ENCODE measurements at regions not wholly inside any gene's neighbourhood (a gene's known extent, or its start where the extent isn't known, plus 50 kb on each side); places are given as distances from the start of the nearest gene placed in this dataset.

DNA sequence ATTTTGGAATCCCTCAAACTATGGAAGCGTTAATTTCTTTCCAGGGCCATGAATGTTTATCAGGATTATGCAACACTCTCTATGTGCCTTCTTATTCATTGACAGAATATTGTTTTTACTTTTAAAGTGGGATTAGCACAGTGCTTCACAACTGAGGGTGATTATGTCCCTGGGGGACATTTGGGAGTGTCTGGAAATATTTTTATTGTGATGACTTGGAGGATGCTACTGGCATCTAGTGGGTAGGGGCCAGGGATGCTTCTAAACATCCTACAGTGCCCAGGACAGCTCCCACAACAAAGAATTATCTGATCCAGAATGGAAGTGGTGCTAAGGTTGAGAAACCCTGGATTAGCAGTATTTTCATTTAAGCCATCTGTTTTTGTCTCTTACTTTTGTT, 338.5 kb upstream of the SOX5 start:
- intact Hi-C loops (cut with micrococcal nuclease) = no loop called here
- Histone ChIP-seq H3F3A (ENCODE audit: low read length, unreplicated experiment) (no peaks in the 10 kb centered on the region), H3K4me3 (ENCODE audit: low read length) (no peak overlapping the region), H3K9me3 (ENCODE audit: low read length) (no peaks in the 10 kb centered on the region), H3K9me2 (replicated peaks; ENCODE audit: low read length) (no peaks in the 10 kb centered on the region), H3K4me2 (ENCODE audit: low read length) (no peak overlapping the region), H3K9ac (ENCODE audit: low read length) (no peak overlapping the region), H3K36me3 (ENCODE audit: low read depth, low read length) (no peaks in the 10 kb centered on the region), H3K4me1 (ENCODE audit: insufficient read depth, low read length) (no peaks in the 10 kb centered on the region), H3K79me2 (ENCODE audit: low read length) (no peaks in the 10 kb centered on the region), H4K20me1 (ENCODE audit: low read length) (no peaks in the 10 kb centered on the region), H3K27me3 (ENCODE audit: low read length) (no peaks in the 10 kb centered on the region; the same call in 1 of the 2 replicates), H3K27ac (ENCODE audit: low read length) (no peak overlapping the region), H2AFZ (ENCODE audit: low read length) (no peak overlapping the region)
- BruUV-seq (replicated peaks) = no TSS peak
- TF ChIP-seq EZH2phosphoT487 (IDR thresholded peaks at IDR 0.05; ENCODE audit: borderline replicate concordance, low read length) (no peak), EZH2 (IDR thresholded peaks at IDR 0.05; ENCODE audit: low read length, unreplicated experiment) (no peak)
- TF ChIP-seq, protein P1, sequence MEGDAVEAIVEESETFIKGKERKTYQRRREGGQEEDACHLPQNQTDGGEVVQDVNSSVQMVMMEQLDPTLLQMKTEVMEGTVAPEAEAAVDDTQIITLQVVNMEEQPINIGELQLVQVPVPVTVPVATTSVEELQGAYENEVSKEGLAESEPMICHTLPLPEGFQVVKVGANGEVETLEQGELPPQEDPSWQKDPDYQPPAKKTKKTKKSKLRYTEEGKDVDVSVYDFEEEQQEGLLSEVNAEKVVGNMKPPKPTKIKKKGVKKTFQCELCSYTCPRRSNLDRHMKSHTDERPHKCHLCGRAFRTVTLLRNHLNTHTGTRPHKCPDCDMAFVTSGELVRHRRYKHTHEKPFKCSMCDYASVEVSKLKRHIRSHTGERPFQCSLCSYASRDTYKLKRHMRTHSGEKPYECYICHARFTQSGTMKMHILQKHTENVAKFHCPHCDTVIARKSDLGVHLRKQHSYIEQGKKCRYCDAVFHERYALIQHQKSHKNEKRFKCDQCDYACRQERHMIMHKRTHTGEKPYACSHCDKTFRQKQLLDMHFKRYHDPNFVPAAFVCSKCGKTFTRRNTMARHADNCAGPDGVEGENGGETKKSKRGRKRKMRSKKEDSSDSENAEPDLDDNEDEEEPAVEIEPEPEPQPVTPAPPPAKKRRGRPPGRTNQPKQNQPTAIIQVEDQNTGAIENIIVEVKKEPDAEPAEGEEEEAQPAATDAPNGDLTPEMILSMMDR (conservative IDR thresholded peaks at IDR 0.05; ENCODE audit: low read depth, low read length) = no peak
- CTCF ChIA-PET = no interaction called here
- DNase-seq (no peak), ATAC-seq (no peak)
- POLR2A ChIA-PET (ENCODE audit: unreplicated experiment) = no interaction called here

DNA sequence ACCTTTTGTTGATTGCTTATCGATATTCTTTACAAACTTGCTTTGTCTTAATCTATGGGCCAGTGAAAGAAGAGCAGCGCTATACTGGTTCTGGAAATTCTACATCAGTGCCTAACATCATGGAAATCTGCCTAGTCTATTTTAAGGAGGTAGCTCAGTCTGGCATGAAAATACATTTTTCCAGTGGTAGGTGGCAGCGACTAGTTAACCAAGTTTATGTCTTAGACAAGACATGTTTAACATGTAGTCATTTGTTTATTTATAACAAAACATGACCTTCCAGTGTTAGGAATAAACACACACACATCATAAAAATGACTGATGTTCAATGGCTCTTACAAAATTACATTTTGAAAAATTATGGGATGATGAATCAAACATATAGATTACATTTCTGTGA, 336.0 kb upstream of the SOX5 start:
- no peaks in the 10 kb centered on the region for H3K79me2 ChIP-seq (ENCODE audit: low read length)
- no peaks in the 10 kb centered on the region for H3K9me3 ChIP-seq (ENCODE audit: low read length)
- no peaks in the 10 kb centered on the region; the same call in 1 of the 2 replicates for H3K27me3 ChIP-seq (ENCODE audit: low read length)
- intact Hi-C loops (cut with micrococcal nuclease) = no loop called here
- BruUV-seq (replicated peaks) = no TSS peak
- ATAC-seq (no peak), DNase-seq (no peak)
- H3K4me2 ChIP-seq (ENCODE audit: low read length) = no peak overlapping the region
- no peak overlapping the region for H3K27ac ChIP-seq (ENCODE audit: low read length)
- H3K9me2 ChIP-seq (replicated peaks; ENCODE audit: low read length) = no peaks in the 10 kb centered on the region
- CTCF ChIA-PET = no interaction called here
- no peaks in the 10 kb centered on the region for H3K4me1 ChIP-seq (ENCODE audit: insufficient read depth, low read length)
- no peaks in the 10 kb centered on the region for H3F3A ChIP-seq (ENCODE audit: low read length, unreplicated experiment)
- no peaks in the 10 kb centered on the region for H3K36me3 ChIP-seq (ENCODE audit: low read depth, low read length)
- no peaks in the 10 kb centered on the region for H4K20me1 ChIP-seq (ENCODE audit: low read length)
- H3K4me3 ChIP-seq (ENCODE audit: low read length) = no peak overlapping the region
- POLR2A ChIA-PET (ENCODE audit: unreplicated experiment) = no interaction called here
- no peak overlapping the region for H2AFZ ChIP-seq (ENCODE audit: low read length)
- TF ChIP-seq EZH2 (IDR thresholded peaks at IDR 0.05; ENCODE audit: low read length, unreplicated experiment) (no peak), EZH2phosphoT487 (IDR thresholded peaks at IDR 0.05; ENCODE audit: borderline replicate concordance, low read length) (no peak)
- TF ChIP-seq, protein P1 (conservative IDR thresholded peaks at IDR 0.05; ENCODE audit: low read depth, low read length) = no peak
- no peak overlapping the region for H3K9ac ChIP-seq (ENCODE audit: low read length)

DNA sequence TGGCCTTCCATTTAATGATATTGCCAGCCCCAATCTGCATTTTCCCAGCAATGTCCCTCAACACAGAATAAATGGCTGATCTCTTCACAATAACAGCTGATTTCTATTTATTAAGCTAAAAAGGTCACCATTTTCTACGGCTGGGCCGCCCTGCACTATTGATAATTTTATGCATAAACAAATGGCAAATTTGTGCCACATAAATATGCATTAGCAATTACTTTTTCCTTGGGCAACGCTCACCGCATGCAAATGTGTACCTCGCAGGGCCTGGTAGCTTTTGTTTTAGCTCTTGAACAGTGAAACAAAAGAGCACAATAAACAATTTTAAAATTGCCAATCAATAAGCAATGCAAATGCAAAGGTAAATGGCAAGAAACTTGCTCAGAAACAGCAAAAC, 331.9 kb upstream of the SOX5 start:
- Histone ChIP-seq H3K9me3 (ENCODE audit: low read length) (no peaks in the 10 kb centered on the region), H3K27ac (ENCODE audit: low read length) (no peak overlapping the region), H3K4me2 (ENCODE audit: low read length) (no peak overlapping the region), H3K4me1 (ENCODE audit: insufficient read depth, low read length) (no peaks in the 10 kb centered on the region), H3K79me2 (ENCODE audit: low read length) (no peaks in the 10 kb centered on the region), H3K36me3 (ENCODE audit: low read depth, low read length) (no peaks in the 10 kb centered on the region), H3K9ac (ENCODE audit: low read length) (no peak overlapping the region), H2AFZ (ENCODE audit: low read length) (no peak overlapping the region), H3K4me3 (ENCODE audit: low read length) (no peak overlapping the region), H3K27me3 (ENCODE audit: low read length) (no peaks in the 10 kb centered on the region; the same call in 1 of the 2 replicates), H3F3A (ENCODE audit: low read length, unreplicated experiment) (no peaks in the 10 kb centered on the region), H4K20me1 (ENCODE audit: low read length) (no peaks in the 10 kb centered on the region), H3K9me2 (replicated peaks; ENCODE audit: low read length) (no peaks in the 10 kb centered on the region)
- TF ChIP-seq EZH2phosphoT487 (IDR thresholded peaks at IDR 0.05; ENCODE audit: borderline replicate concordance, low read length) (no peak), EZH2 (IDR thresholded peaks at IDR 0.05; ENCODE audit: low read length, unreplicated experiment) (no peak)
- TF ChIP-seq, protein P1 (conservative IDR thresholded peaks at IDR 0.05; ENCODE audit: low read depth, low read length) = no peak
- CTCF ChIA-PET = no interaction called here
- POLR2A ChIA-PET (ENCODE audit: unreplicated experiment) = no interaction called here
- BruUV-seq (replicated peaks) = no TSS peak
- intact Hi-C loops (cut with micrococcal nuclease) = no loop called here
- DNase-seq = no peak
- no peak for ATAC-seq

Data from PC-3 (cell line).